ENCODE measurements at regions not wholly inside any gene's neighbourhood (a gene's known extent, or its start where the extent isn't known, plus 50 kb on each side); places are given as distances from the start of the nearest gene placed in this dataset.

DNA sequence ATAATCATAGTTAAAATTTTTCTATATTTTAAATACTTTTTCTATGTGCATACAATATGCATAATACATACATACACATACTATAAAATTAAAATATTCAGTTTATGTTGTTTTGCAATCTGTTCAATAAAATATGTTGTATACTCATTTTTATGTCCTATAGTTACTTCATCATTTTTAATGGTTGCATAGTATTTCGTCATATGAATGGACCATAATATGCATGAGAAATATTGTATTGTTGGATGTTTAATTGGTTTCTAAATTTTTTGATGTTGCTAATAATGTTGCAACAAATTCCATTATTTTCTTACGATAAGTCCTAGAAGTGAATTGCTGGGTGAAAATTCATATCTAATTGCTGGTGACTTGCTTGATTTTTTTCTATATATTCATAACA lies 211.5 kb upstream of the GCFC2 start:
- TF ChIP-seq, protein P1, sequence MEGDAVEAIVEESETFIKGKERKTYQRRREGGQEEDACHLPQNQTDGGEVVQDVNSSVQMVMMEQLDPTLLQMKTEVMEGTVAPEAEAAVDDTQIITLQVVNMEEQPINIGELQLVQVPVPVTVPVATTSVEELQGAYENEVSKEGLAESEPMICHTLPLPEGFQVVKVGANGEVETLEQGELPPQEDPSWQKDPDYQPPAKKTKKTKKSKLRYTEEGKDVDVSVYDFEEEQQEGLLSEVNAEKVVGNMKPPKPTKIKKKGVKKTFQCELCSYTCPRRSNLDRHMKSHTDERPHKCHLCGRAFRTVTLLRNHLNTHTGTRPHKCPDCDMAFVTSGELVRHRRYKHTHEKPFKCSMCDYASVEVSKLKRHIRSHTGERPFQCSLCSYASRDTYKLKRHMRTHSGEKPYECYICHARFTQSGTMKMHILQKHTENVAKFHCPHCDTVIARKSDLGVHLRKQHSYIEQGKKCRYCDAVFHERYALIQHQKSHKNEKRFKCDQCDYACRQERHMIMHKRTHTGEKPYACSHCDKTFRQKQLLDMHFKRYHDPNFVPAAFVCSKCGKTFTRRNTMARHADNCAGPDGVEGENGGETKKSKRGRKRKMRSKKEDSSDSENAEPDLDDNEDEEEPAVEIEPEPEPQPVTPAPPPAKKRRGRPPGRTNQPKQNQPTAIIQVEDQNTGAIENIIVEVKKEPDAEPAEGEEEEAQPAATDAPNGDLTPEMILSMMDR (IDR thresholded peaks at IDR 0.05) = no peak

DNA sequence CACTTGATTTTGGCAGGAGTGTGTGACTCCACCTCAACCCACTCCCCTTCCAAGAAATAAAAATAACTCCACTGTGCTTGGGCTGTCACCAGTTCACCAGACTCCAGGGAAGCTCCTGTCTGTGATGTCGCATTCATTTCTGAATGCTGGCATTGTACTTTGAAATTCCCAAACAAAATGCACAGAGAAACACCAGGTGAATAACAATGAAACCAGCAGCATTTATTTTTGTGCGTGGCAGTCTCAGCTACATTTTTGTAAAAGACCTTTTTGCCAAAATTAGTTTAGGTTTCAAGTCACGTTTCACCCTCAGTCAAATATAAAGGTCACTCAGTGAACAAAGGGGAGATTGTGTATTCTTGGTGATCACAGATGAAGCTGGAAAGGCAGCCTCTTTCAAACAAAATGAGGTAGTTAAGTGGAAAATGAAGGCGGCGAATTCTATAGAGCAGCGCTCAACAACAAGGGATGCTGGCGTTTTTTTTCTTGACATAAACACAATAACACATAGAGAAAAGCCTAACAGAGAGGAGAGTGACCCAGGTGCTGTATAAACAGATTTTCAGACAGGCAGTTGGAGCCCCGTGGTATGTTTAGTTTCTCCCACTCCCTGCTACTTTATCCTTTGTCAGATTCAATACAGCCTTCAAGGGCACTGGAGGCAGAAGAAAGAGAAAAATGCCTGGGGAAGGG lies 210.3 kb upstream of the GCFC2 start:
- TF ChIP-seq, protein P1 (IDR thresholded peaks at IDR 0.05) = no peak

DNA sequence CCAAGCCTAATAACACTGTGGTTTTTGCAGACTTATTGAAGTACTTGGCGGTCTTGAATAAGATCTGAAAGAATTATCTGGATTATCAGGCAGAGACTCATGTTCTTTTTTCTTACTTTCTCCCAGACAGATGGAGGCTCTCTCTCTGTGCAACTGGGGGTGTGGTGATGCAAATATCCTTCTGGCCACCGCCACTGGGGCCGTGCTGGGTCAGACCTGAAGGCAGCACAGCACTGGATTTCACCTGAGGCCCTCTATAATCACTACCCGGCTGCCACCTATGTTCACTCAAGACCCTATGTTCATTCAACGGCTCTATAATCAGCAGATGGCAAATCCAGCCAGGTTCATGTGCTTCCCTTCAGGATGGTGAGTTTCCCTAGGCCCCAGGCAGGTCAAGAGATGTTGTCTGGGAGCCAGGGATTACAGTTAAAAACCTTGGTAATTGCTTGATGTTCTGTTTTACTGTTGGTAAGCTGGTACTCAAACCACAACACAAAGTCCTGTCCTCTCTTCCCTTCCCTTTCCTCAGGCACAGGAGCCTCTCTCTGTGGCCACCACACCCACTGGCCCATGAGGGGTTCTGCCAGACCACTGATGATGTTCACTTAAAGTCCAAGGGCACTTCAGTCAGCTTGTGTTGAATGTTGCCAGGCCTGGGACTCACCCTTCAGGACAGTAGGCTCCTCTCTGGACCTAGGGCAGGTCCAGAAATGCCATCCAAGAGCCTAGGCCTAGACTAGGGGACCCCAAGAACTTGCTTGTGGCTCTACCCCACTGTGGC lies 205.3 kb upstream of the GCFC2 start:
- TF ChIP-seq, protein P1 (IDR thresholded peaks at IDR 0.05) = no peak

DNA sequence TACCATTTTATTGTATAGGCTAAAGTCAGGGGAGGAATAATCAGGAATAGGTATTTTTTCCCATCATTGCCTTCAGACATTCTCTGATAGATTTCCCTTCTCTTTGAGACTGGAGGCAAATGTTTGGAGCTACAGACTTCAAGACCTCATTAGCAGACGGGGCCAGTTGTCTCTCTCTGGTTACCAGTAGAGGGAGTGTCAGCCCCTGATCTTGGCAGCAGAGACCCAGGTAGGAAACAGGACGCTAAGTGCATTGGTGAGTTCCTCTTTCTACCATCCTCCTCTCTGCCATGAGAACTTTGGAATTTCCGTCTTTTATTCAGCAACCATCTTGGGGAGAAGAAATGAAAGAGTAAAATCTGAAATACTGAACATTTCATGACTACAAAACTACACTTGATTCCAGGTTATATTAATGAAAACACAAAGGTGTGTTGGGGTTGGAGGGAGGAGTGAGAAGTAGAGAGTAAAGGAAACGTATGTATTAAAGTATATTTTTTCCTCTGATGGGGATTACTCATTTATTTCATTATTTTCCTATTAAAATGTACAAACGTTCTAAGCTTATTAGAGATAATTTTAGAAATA lies 186.2 kb upstream of the GCFC2 start:
- TF ChIP-seq, protein P1 (IDR thresholded peaks at IDR 0.05) = peak; percentile 72

DNA sequence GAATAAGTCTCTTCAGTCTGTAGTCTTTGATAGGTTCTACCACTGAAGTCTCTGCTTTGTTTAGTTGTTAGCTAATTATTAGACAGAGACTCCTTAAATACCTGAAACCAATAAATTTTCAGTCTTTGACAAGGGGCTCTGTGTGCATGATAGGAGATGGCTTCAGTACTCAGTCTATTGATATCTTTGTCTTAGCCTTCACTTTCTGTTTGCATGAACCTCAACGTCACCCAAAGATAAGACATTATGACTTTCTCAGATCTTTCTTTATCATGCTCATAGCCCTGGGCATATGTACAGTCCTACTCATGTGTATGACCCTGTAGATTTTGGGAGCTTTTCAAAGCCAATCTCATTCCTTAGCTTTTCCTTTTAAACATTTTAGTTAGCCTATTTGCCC lies 183.5 kb upstream of the GCFC2 start:
- TF ChIP-seq, protein P1 (IDR thresholded peaks at IDR 0.05) = no peak

DNA sequence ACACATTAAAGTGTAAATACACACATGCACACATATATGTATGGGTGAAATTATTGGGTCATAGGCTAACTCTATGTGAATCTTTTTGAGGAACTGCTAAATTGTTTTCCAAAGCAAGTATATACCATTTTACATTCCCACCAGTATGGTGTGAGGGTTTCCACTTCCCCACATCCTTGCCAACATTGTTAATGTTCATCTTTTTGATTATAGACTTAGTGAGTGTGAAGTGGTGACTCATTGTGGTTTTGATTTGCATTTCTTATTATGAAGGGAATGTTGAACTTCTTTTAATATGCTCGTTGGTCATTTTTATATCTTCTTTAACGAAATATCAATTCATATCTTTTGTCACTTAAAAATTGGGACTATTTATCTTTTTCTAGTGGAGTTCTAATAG lies 181.8 kb upstream of the GCFC2 start:
- TF ChIP-seq, protein P1 (IDR thresholded peaks at IDR 0.05) = no peak

DNA sequence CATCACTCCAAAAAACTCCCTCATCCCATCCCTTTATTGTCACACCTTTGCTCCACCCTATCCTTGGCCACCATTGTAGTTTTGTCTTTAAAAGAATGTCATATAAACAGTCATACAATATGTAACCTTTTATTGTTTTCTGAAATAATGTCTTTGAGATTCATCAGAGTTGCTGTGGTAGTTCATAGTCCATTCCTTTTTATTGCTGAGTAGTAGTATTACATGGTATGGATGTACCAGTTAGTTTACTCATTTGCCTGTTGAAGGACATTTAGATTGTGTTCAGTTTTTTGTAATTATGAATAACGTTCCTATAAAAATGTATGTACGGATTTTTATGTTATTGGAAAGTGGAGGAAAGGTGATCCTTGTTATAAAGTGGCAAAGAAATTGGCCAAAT lies 171.8 kb upstream of the GCFC2 start:
- TF ChIP-seq, protein P1 (IDR thresholded peaks at IDR 0.05) = no peak
